RWPE1 (cell line): ENCODE measurements at regions not wholly inside any gene's neighbourhood (a gene's known extent, or its start where the extent isn't known, plus 50 kb on each side); places are given as distances from the start of the nearest gene placed in this dataset.

Experiments
- CTCF ChIA-PET: fragments of 350-600 bp; sonication (Branson Sonifier 250); formaldehyde crosslinking; extraction: SDS; loops from one replicate; lab custom pipeline; 2021; lab: Yijun Ruan, JAX
- POLR2A ChIA-PET: fragments of 400-600 bp; formaldehyde crosslinking; extraction: SDS; loops from one replicate; lab custom pipeline; 2020; ENCODE audit warnings: antibody characterized with exemption; ENCODE audit not compliant: low non-redundant PET; lab: Yijun Ruan, JAX
- DNase-seq: peaks from one replicate; pipeline ENCODE4 v3.0.0; 2012; ENCODE audit warnings: low spot score
- H3K27ac ChIP-seq: fragments of 450-650 bp; 2 replicates; pipeline ENCODE4 v1.5.1; 2017
- CTCF ChIP-seq: fragments of 450-650 bp; conservative IDR thresholded peaks from 2 replicates; pipeline ENCODE4 v1.5.1; 2017; ENCODE audit warnings: low read depth, mild to moderate bottlenecking

GRCh38 chr3:182212479-182213076 is 500.9 kb downstream of the SOX2 start:
- CTCF ChIA-PET, result interaction anchor here (0.6 to 1.2 kb wide), 5 partner anchors 27 to 449 kb away, joined by 3 to 4 read pairs (median 3); no protein-coding TSS in a partner anchor
- no peak overlapping the region; the same call in 1 of the 2 replicates for H3K27ac ChIP-seq
- DNase-seq, result peak; percentile 89

GRCh38 chr3:182214416-182214815 is 502.7 kb downstream of the SOX2 start:
- H3K27ac ChIP-seq, result no peak overlapping the region
- CTCF ChIA-PET, result no interaction called here
- DNase-seq, result no peak
- no peak for TF ChIP-seq CTCF
- POLR2A ChIA-PET, result no interaction called here

More at GRCh38 chr3:182212479-182213076, 500.9 kb downstream of the SOX2 start:
- TF ChIP-seq CTCF, result no peak
- POLR2A ChIA-PET, result no interaction called here

- ChIA-PET CTCF (interaction anchor here (0.5 to 0.6 kb wide), 2 partner anchors 83 to 514 kb away, joined by 3 read pairs; no protein-coding TSS in a partner anchor), POLR2A (interaction anchor here (0.6 kb wide), 1 partner anchor 33 kb away, joined by 3 read pairs; no protein-coding TSS in a partner anchor)
- TF ChIP-seq CTCF, result no peak
- no peak overlapping the region for H3K27ac ChIP-seq
- no peak for DNase-seq
Observed at GRCh38 chr3:182215881-182216280, 504.2 kb downstream of the SOX2 start.

GRCh38 chr3:182216311-182216970 is 504.7 kb downstream of the SOX2 start:
- no peak overlapping the region for H3K27ac ChIP-seq
- TF ChIP-seq CTCF, result no peak
- CTCF ChIA-PET, result no interaction called here
- DNase-seq, result no peak
- POLR2A ChIA-PET, result no interaction called here

- DNase-seq, result no peak
- H3K27ac ChIP-seq, result no peak overlapping the region
- POLR2A ChIA-PET, result interaction anchor here (0.5 kb wide), 1 partner anchor 11 kb away, joined by 3 read pairs; no protein-coding TSS in a partner anchor
- CTCF ChIA-PET, result no interaction called here
- TF ChIP-seq CTCF, result no peak
Observed at GRCh38 chr3:182220013-182220412, 508.3 kb downstream of the SOX2 start.

GRCh38 chr3:182220471-182220870 is 508.7 kb downstream of the SOX2 start:
- no peak for DNase-seq
- ChIA-PET POLR2A (interaction anchor here (0.5 kb wide), 1 partner anchor 10 kb away, joined by 3 read pairs; no protein-coding TSS in a partner anchor), CTCF (no interaction called here)
- no peak for TF ChIP-seq CTCF
- H3K27ac ChIP-seq, result no peak overlapping the region
